ENCODE measurements at regions not wholly inside any gene's neighbourhood (a gene's known extent, or its start where the extent isn't known, plus 50 kb on each side); places are given as distances from the start of the nearest gene placed in this dataset.

- TF ChIP-seq CTCF (IDR thresholded peaks at IDR 0.05; ENCODE audit: low read depth, low read length) (no peak), POLR2A (IDR thresholded peaks at IDR 0.05; ENCODE audit: extremely low read depth, insufficient read length) (no peak), MAX (IDR thresholded peaks at IDR 0.05; ENCODE audit: low read depth, low read length) (no peak), MYC (IDR thresholded peaks at IDR 0.05; ENCODE audit: low read depth, low read length) (no peak)
These were observed 62.8 kb upstream of the SIAH1 start for GRCh38 chr16:48447940-48448536.

Data from NB4 (cell line).